KMS-11 (cell line): ENCODE measurements at regions not wholly inside any gene's neighbourhood (a gene's known extent, or its start where the extent isn't known, plus 50 kb on each side); places are given as distances from the start of the nearest gene placed in this dataset.

Source experiments
- H2AFZ ChIP-seq: fragments of 200-600 bp; sonication (generic); 2 replicates; pipeline ENCODE4 v1.6.1; 2016; ENCODE audit warnings: antibody characterized with exemption, mixed run types, low read depth
- H3K27ac ChIP-seq: fragments of 200-600 bp; sonication (generic); 2 replicates; pipeline ENCODE4 v1.6.1; 2016; ENCODE audit warnings: mild to moderate bottlenecking, mixed run types
- H3K27me3 ChIP-seq: fragments of 200-600 bp; sonication (generic); 2 replicates; pipeline ENCODE4 v1.6.1; 2017; ENCODE audit warnings: mild to moderate bottlenecking, low read depth, mixed run types, moderate library complexity; ENCODE audit not compliant: insufficient read depth
- H3K36me3 ChIP-seq: fragments of 200-600 bp; sonication (generic); 2 replicates; pipeline ENCODE4 v1.6.1; 2017; ENCODE audit warnings: mild to moderate bottlenecking, mixed run types; ENCODE audit not compliant: insufficient read depth
- H3K4me1 ChIP-seq: fragments of 200-600 bp; sonication (generic); 2 replicates; pipeline ENCODE4 v1.6.1; 2016; ENCODE audit warnings: mild to moderate bottlenecking, low read depth, mixed run types; ENCODE audit not compliant: poor library complexity, severe bottlenecking
- H3K4me2 ChIP-seq: fragments of 200-600 bp; sonication (generic); 2 replicates; pipeline ENCODE4 v1.7.0; 2016; ENCODE audit warnings: mild to moderate bottlenecking, mixed run types
- H3K4me3 ChIP-seq: fragments of 200-600 bp; sonication (generic); IDR thresholded peaks from 2 replicates; pipeline ENCODE4 v1.6.1; 2017; ENCODE audit warnings: low read depth, low read length, mixed read lengths; ENCODE audit not compliant: insufficient read depth
- H3K79me2 ChIP-seq: fragments of 200-600 bp; sonication (generic); 2 replicates; pipeline ENCODE4 v1.6.1; 2016; ENCODE audit warnings: low read depth, mixed run types; ENCODE audit not compliant: insufficient read depth
- H3K9ac ChIP-seq: fragments of 200-600 bp; sonication (generic); 2 replicates; pipeline ENCODE4 v1.6.1; 2016; ENCODE audit warnings: mild to moderate bottlenecking, mixed run types
- H4K20me1 ChIP-seq: fragments of 200-600 bp; sonication (generic); 2 replicates; pipeline ENCODE4 v1.6.1; 2016; ENCODE audit warnings: mild to moderate bottlenecking, mixed run types; ENCODE audit not compliant: insufficient read depth
- TF ChIP-seq, protein P1 (sequence below): fragments of 200-600 bp; sonication (generic); conservative IDR thresholded peaks from 2 replicates; pipeline ENCODE4 v1.6.1; 2017; ENCODE audit warnings: low read depth, mild to moderate bottlenecking, antibody characterized with exemption, low read length, moderate library complexity, mixed read lengths

DNA sequence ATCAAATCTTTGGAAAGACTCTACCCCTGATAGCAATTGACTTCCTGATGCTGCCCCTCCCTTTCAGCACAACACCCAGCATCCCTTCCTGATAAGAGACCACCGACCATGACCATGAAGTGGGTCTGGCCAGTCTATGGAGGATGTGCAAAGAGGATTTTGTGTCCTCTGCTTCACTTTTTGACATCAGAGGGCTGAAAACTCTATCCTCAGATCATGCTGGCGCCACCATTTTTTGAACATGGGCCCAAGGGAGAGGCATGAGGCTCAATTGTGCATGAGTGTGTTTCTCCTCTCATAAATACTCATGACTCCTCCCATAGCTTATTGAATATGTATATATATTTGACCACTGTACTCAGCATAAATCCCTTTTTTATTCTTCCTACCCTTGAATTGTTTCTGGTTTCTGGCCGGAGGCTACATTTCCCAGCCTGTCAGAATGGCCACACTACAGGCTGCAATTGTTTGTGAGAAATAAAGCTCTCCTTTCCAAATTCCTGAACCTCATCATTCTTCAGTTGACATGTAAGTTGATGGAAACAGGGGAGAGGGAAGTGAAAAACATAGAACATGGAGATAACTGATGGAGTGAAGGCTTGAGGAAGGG lies 314.1 kb downstream of the MYCN start:
- H3K9ac ChIP-seq = no peak overlapping the region
- H2AFZ ChIP-seq = no peak overlapping the region
- no peaks in the 10 kb centered on the region for H3K36me3 ChIP-seq
- H3K79me2 ChIP-seq = no peaks in the 10 kb centered on the region
- no peaks in the 10 kb centered on the region for H3K27me3 ChIP-seq
- peaks cover 33% of the 10 kb centered on the region for H3K4me1 ChIP-seq
- no peaks in the 10 kb centered on the region for H4K20me1 ChIP-seq
- TF ChIP-seq, protein P1, sequence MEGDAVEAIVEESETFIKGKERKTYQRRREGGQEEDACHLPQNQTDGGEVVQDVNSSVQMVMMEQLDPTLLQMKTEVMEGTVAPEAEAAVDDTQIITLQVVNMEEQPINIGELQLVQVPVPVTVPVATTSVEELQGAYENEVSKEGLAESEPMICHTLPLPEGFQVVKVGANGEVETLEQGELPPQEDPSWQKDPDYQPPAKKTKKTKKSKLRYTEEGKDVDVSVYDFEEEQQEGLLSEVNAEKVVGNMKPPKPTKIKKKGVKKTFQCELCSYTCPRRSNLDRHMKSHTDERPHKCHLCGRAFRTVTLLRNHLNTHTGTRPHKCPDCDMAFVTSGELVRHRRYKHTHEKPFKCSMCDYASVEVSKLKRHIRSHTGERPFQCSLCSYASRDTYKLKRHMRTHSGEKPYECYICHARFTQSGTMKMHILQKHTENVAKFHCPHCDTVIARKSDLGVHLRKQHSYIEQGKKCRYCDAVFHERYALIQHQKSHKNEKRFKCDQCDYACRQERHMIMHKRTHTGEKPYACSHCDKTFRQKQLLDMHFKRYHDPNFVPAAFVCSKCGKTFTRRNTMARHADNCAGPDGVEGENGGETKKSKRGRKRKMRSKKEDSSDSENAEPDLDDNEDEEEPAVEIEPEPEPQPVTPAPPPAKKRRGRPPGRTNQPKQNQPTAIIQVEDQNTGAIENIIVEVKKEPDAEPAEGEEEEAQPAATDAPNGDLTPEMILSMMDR = no peak
- H3K4me2 ChIP-seq = no peak overlapping the region
- no peak overlapping the region for H3K4me3 ChIP-seq
- H3K27ac ChIP-seq = no peak overlapping the region

DNA sequence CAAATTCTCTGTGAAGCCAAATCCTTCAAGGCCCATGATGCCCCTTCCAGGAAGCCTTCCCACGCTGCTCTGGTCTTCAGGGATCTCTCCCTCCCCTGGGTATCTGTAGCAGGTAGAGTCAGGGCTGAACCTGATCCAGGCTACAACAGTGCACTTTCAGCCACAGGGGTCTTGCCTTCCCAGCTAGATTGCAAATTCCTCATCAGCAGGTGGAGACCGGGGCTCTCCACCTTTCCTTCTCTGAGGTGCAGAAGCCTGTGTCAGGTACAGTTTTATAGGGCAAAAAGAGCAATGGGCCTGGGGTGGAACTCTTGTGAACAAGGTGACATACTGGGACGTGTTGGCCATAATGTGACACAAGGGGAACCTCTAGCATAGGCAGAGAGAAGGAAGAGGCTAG lies 312.9 kb downstream of the MYCN start:
- TF ChIP-seq, protein P1 = no peak

DNA sequence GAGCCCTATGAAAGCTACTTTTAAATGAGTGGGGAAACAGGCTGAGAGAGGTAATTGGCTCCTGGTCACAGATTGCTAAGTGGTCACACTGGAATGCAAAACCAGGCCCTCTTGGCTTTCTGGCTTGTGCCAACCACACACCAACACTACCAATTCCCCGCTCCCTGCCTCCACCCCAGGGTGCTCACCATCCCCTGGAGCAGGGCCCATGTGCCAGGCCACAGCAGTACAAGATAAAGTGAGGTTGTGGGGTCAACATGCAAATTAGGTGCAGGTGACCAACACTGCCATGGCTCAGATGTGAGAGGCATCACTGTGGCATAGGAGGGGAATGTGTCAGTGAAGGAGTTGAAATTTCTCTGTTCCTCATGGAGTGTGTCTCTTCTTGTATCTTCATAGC lies 312.5 kb downstream of the MYCN start:
- no peaks in the 10 kb centered on the region for H3K27me3 ChIP-seq
- no peak overlapping the region for H3K4me3 ChIP-seq
- no peak overlapping the region for H2AFZ ChIP-seq
- no peak overlapping the region for H3K4me2 ChIP-seq
- H4K20me1 ChIP-seq = no peaks in the 10 kb centered on the region
- TF ChIP-seq, protein P1 = no peak
- H3K27ac ChIP-seq = no peak overlapping the region
- H3K79me2 ChIP-seq = no peaks in the 10 kb centered on the region
- no peaks in the 10 kb centered on the region for H3K36me3 ChIP-seq
- no peak overlapping the region for H3K9ac ChIP-seq
- H3K4me1 ChIP-seq = peaks cover 18% of the 10 kb centered on the region

More for the DNA sequence above, 312.9 kb downstream of the MYCN start:
- H3K27ac ChIP-seq = no peak overlapping the region
- H3K4me3 ChIP-seq = no peak overlapping the region
- no peak overlapping the region for H3K9ac ChIP-seq
- H3K79me2 ChIP-seq = no peaks in the 10 kb centered on the region
- no peaks in the 10 kb centered on the region for H3K27me3 ChIP-seq
- H3K4me2 ChIP-seq = no peak overlapping the region
- H3K4me1 ChIP-seq = peaks cover 22% of the 10 kb centered on the region
- H3K36me3 ChIP-seq = no peaks in the 10 kb centered on the region
- no peak overlapping the region for H2AFZ ChIP-seq
- H4K20me1 ChIP-seq = no peaks in the 10 kb centered on the region

DNA sequence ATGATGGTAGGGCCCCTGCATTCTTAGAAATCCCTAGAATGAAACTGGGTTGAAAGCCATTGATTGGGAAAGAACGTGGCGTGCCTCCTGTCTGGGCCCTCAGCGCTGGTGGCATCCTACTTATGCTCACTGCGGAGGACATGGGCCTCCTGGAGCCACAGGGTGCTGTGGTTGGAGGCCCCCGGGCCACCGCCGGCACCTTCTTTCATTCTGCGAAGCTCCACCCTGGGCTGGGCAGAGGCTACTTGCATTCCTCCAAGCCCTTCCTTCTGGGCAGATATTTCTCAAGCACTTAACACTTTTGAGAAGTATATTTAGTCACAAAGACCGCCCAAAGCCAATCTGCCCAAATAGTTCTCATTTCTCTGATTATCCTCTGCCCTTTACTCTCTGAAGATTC lies 311.9 kb downstream of the MYCN start:
- H2AFZ ChIP-seq = no peak overlapping the region
- H3K9ac ChIP-seq = no peak overlapping the region
- TF ChIP-seq, protein P1 = no peak
- H3K79me2 ChIP-seq = no peaks in the 10 kb centered on the region
- no peak overlapping the region for H3K27ac ChIP-seq
- no peaks in the 10 kb centered on the region for H4K20me1 ChIP-seq
- H3K36me3 ChIP-seq = no peaks in the 10 kb centered on the region
- no peak overlapping the region for H3K4me3 ChIP-seq
- no peaks in the 10 kb centered on the region for H3K27me3 ChIP-seq
- no peak overlapping the region for H3K4me2 ChIP-seq
- peaks cover 12% of the 10 kb centered on the region for H3K4me1 ChIP-seq
